ENCODE measurements at regions not wholly inside any gene's neighbourhood (a gene's known extent, or its start where the extent isn't known, plus 50 kb on each side); places are given as distances from the start of the nearest gene placed in this dataset.

- TF ChIP-seq POLR2AphosphoS5 (IDR thresholded peaks at IDR 0.05; ENCODE audit: low read depth), result no peak
Measured at GRCh38 chr17:71380936-71381335, 739.9 kb upstream of the SOX9 start (continued).

- Histone ChIP-seq H3K4me2 (no peak overlapping the region), H3K4me3 (no peak overlapping the region), H3K27me3 (ENCODE audit: insufficient read depth) (no peaks in the 10 kb centered on the region), H3K79me2 (replicated peaks; ENCODE audit: insufficient read depth) (no peaks in the 10 kb centered on the region), H3K27ac (ENCODE audit: low read depth) (no peak overlapping the region), H2AFZ (no peak overlapping the region), H3K9me2 (ENCODE audit: insufficient read depth) (no peaks in the 10 kb centered on the region), H3F3A (replicated peaks; ENCODE audit: low read depth) (no peaks in the 10 kb centered on the region), H3K4me1 (ENCODE audit: insufficient read depth) (no peaks in the 10 kb centered on the region), H4K20me1 (replicated peaks; ENCODE audit: insufficient read depth) (no peaks in the 10 kb centered on the region), H3K36me3 (ENCODE audit: insufficient read depth) (no peaks in the 10 kb centered on the region)
- TF ChIP-seq POLR2AphosphoS5 (IDR thresholded peaks at IDR 0.05; ENCODE audit: low read depth) (no peak), ZNF462 (CRISPR knock-in tag; IDR thresholded peaks at IDR 0.05) (no peak), NANOG (IDR thresholded peaks at IDR 0.05; ENCODE audit: borderline replicate concordance) (no peak), CREB1 (CRISPR knock-in tag; IDR thresholded peaks at IDR 0.05; ENCODE audit: low read depth) (no peak), REST (IDR thresholded peaks at IDR 0.05; ENCODE audit: unreplicated experiment) (no peak)
- Mint-ChIP-seq H3K36me3 (ENCODE audit: low read depth) (peaks cover 7% of the 10 kb centered on the region; the same call in 1 of the 3 replicates), H3K9me3 (peaks cover 12% of the 10 kb centered on the region; the same call in 2 of the 3 replicates), H3K27ac (no peak overlapping the region), H3K4me3 (no peak overlapping the region), H3K27me3 (ENCODE audit: insufficient read depth, low read depth, poor library complexity) (peaks cover 2% of the 10 kb centered on the region), H3K4me1 (no peaks in the 10 kb centered on the region)
- DNase-seq (ENCODE audit: low spot score) (no peak), ATAC-seq (no peak)
Measured at GRCh38 chr17:71383091-71383490, 737.7 kb upstream of the SOX9 start.

Measured in GM23338 (cell line).